HG02642 (cell line): ENCODE measurements at regions not wholly inside any gene's neighbourhood (a gene's known extent, or its start where the extent isn't known, plus 50 kb on each side); places are given as distances from the start of the nearest gene placed in this dataset.

Source experiments
- ATAC-seq: cut with Tn5 transposase; IDR thresholded peaks from one replicate; pipeline ENCODE4 v1.9.1; 2021; ENCODE audit warnings: mild to moderate bottlenecking; ENCODE audit not compliant: unreplicated experiment, poor library complexity

GRCh38 chr12:59916988-59917387 is 321.2 kb downstream of the SLC16A7 start:
- no peak for ATAC-seq

- no peak for ATAC-seq
These were observed 331.2 kb downstream of the SLC16A7 start for GRCh38 chr12:59927032-59927431.

- ATAC-seq: no peak
These were observed 332.6 kb downstream of the SLC16A7 start for GRCh38 chr12:59928416-59928815.

- ATAC-seq: no peak
These were observed 333.3 kb downstream of the SLC16A7 start for GRCh38 chr12:59929110-59929509.

- no peak for ATAC-seq
These were observed 338.7 kb downstream of the SLC16A7 start for GRCh38 chr12:59934486-59934885.

- ATAC-seq: no peak
These were observed 340.7 kb downstream of the SLC16A7 start for GRCh38 chr12:59936534-59936933.

- ATAC-seq: no peak
These were observed 341.3 kb downstream of the SLC16A7 start for GRCh38 chr12:59937148-59937547.

GRCh38 chr12:59938190-59938962 is 342.5 kb downstream of the SLC16A7 start:
- ATAC-seq: no peak

- no peak for ATAC-seq
These were observed 345.0 kb downstream of the SLC16A7 start for GRCh38 chr12:59940631-59941342.

GRCh38 chr12:59941461-59941860 is 345.6 kb downstream of the SLC16A7 start:
- ATAC-seq: no peak

- ATAC-seq: no peak
These were observed 348.3 kb downstream of the SLC16A7 start for GRCh38 chr12:59944177-59944576.

- ATAC-seq: no peak
These were observed 350.8 kb downstream of the SLC16A7 start for GRCh38 chr12:59946635-59947034.

- no peak for ATAC-seq
These were observed 367.7 kb downstream of the SLC16A7 start for GRCh38 chr12:59963546-59963945.

- no peak for ATAC-seq
These were observed 377.1 kb downstream of the SLC16A7 start for GRCh38 chr12:59972905-59973304.

GRCh38 chr12:59973515-59973914 is 377.7 kb downstream of the SLC16A7 start:
- ATAC-seq: no peak

GRCh38 chr12:59977779-59978178 is 381.9 kb downstream of the SLC16A7 start:
- ATAC-seq: no peak

GRCh38 chr12:59980476-59980875 is 384.6 kb downstream of the SLC16A7 start:
- ATAC-seq: no peak

- no peak for ATAC-seq
These were observed 403.5 kb downstream of the SLC16A7 start for GRCh38 chr12:59999291-59999690.

- no peak for ATAC-seq
These were observed 414.7 kb downstream of the SLC16A7 start for GRCh38 chr12:60010486-60010885.

- ATAC-seq: no peak
These were observed 416.8 kb downstream of the SLC16A7 start for GRCh38 chr12:60012659-60013058.

GRCh38 chr12:60014436-60014835 is 418.6 kb downstream of the SLC16A7 start:
- no peak for ATAC-seq

- ATAC-seq: no peak
These were observed 424.2 kb downstream of the SLC16A7 start for GRCh38 chr12:60020068-60020467.
